ENCODE measurements at regions not wholly inside any gene's neighbourhood (a gene's known extent, or its start where the extent isn't known, plus 50 kb on each side); places are given as distances from the start of the nearest gene placed in this dataset.

DNA sequence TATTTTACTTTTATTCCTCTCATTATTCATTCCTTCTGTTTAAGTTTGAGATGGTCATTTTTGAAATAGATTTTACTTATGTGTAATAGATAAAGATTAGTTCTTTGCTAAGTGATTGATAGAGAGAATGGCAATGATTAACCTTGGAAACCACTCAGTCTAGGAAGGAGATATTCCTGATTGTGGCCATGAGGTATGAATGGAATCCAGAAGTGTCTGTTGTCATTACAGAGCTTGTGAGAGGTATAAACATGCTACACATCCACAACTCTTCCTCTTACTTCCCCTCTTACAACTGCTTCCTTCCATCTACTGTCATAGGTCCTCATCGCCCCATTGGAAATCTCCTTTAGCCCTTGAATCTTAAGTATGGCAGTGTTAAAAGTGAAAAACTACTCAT lies 988.8 kb upstream of the B3GALT2 start:
- ChIA-PET POLR2A (no interaction called here), CTCF (no interaction called here)
- Mint-ChIP-seq H3K36me3 (ENCODE audit: low read depth) (no peaks in the 10 kb centered on the region), H3K27me3 (peaks cover 6% of the 10 kb centered on the region), H3K4me3 (no peak overlapping the region), H3K27ac (no peak overlapping the region), H3K9me3 (no peaks in the 10 kb centered on the region), H3K4me1 (no peaks in the 10 kb centered on the region)
- DNase-seq = no peak
- intact Hi-C loops (cut with micrococcal nuclease) = no loop called here
- TF ChIP-seq, protein P1, sequence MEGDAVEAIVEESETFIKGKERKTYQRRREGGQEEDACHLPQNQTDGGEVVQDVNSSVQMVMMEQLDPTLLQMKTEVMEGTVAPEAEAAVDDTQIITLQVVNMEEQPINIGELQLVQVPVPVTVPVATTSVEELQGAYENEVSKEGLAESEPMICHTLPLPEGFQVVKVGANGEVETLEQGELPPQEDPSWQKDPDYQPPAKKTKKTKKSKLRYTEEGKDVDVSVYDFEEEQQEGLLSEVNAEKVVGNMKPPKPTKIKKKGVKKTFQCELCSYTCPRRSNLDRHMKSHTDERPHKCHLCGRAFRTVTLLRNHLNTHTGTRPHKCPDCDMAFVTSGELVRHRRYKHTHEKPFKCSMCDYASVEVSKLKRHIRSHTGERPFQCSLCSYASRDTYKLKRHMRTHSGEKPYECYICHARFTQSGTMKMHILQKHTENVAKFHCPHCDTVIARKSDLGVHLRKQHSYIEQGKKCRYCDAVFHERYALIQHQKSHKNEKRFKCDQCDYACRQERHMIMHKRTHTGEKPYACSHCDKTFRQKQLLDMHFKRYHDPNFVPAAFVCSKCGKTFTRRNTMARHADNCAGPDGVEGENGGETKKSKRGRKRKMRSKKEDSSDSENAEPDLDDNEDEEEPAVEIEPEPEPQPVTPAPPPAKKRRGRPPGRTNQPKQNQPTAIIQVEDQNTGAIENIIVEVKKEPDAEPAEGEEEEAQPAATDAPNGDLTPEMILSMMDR (IDR thresholded peaks at IDR 0.05) = no peak
- ATAC-seq (ENCODE audit: low read depth) = no peak

DNA sequence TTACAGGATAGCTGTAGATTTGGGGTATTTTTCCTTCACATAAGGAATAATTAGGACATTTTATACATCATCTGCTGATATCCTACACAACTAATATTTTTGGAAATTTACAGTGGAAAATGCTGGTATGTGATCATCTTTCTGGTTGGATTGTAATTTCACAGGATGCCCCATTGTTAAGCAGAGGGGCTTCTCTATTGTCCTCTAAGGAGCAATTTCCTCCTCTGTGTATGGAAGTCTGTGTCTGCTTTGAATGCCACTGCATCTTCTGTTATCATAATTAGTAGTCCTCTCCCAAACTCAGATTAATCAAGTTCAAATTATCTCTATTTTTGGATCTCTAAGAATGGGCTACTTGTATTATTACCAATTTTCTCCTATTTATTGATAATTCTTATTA lies 988.1 kb upstream of the B3GALT2 start:
- intact Hi-C loops (cut with micrococcal nuclease) = no loop called here
- ChIA-PET CTCF (no interaction called here), POLR2A (no interaction called here)
- ATAC-seq (ENCODE audit: low read depth) (no peak), DNase-seq (no peak)
- H3K4me3 Mint-ChIP-seq = no peak overlapping the region
- no peak overlapping the region for H3K27ac Mint-ChIP-seq
- H3K36me3 Mint-ChIP-seq (ENCODE audit: low read depth) = no peaks in the 10 kb centered on the region
- TF ChIP-seq, protein P1 (IDR thresholded peaks at IDR 0.05) = no peak
- peaks cover 1% of the 10 kb centered on the region for H3K27me3 Mint-ChIP-seq
- no peaks in the 10 kb centered on the region for H3K9me3 Mint-ChIP-seq
- no peaks in the 10 kb centered on the region for H3K4me1 Mint-ChIP-seq

DNA sequence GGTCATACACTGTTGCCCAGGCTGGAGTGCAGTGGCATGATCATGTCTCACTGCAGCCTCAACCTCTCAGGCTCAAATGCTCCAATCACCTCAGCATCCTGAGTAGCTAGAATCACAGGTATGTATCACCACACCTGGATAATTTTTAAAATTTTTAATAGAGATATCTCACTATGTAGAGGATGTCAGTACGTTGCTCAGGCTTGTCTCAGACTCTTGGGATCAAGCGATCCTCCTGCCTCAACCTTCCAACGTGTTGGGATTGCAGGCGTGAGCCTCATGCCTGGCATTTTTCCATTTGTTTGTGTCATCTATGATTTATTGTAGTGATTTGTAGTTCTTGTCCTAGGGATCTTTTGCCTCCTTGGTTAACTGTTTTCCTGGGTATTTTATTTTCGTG lies 985.2 kb upstream of the B3GALT2 start:
- Mint-ChIP-seq H3K27ac (no peak overlapping the region), H3K36me3 (ENCODE audit: low read depth) (no peaks in the 10 kb centered on the region), H3K4me1 (no peaks in the 10 kb centered on the region), H3K27me3 (no peaks in the 10 kb centered on the region), H3K9me3 (no peaks in the 10 kb centered on the region), H3K4me3 (no peak overlapping the region)
- POLR2A ChIA-PET = no interaction called here
- intact Hi-C loops (cut with micrococcal nuclease) = no loop called here
- ATAC-seq (ENCODE audit: low read depth) = no peak
- CTCF ChIA-PET = no interaction called here
- TF ChIP-seq, protein P1 (IDR thresholded peaks at IDR 0.05) = no peak
- DNase-seq = no peak

DNA sequence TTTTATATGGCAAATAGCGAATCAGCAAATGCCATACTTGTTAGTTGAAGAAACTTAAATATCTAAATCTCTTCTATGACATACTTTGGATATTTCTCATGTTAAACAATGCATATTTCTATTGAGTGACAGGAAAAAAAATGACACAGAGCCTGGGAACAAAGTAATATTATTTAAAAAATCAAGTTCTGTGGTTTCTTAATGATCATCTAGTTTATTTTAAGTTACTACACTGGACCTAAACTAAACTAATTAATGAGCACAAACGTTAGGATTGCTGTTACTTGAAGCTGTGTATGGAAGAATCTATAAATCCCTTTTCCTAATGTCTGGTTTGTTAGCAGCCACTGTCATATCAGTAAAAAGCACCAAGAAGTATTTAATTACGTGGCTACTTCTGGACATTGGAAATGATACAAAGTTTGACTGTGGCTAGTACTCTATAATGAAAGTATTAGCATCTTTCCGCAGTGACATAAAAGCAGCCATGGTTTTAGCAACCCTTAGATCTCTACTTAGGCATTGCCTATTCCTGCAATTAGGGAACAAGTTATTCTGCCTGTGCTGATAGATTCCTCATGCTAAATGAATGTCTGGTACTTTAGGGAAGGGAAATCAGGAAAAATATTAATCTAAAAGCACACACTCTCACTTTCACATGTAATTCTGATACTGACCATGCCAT lies 981.7 kb upstream of the B3GALT2 start:
- Mint-ChIP-seq H3K4me1 (no peaks in the 10 kb centered on the region), H3K27me3 (no peaks in the 10 kb centered on the region), H3K4me3 (no peak overlapping the region), H3K36me3 (ENCODE audit: low read depth) (no peaks in the 10 kb centered on the region), H3K9me3 (no peaks in the 10 kb centered on the region), H3K27ac (no peak overlapping the region)
- intact Hi-C loops (cut with micrococcal nuclease) = no loop called here
- ChIA-PET POLR2A (no interaction called here), CTCF (no interaction called here)
- DNase-seq = no peak
- TF ChIP-seq, protein P1 (IDR thresholded peaks at IDR 0.05) = no peak
- no peak for ATAC-seq (ENCODE audit: low read depth)

DNA sequence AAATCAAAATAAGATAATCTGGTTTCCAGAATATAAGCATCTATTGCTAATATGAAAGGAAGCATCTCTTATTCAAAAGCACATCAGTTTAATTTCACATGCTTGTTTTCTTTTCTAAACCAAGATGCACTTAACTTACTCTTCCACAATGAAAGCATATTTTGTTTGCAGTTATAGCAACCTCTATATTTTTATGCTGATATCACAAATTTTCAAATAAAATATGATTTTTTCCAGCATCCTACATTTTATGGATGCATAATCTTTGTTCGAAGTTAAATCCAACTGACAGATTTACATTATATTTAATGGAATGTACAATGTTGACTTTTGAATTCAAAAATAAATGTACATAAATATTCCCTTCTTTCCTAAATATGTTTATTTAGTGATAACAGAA lies 978.3 kb upstream of the B3GALT2 start:
- Mint-ChIP-seq H3K27ac (no peak overlapping the region), H3K4me1 (no peaks in the 10 kb centered on the region), H3K36me3 (ENCODE audit: low read depth) (no peaks in the 10 kb centered on the region), H3K9me3 (no peaks in the 10 kb centered on the region), H3K4me3 (no peak overlapping the region), H3K27me3 (no peaks in the 10 kb centered on the region)
- ChIA-PET POLR2A (no interaction called here), CTCF (no interaction called here)
- ATAC-seq (ENCODE audit: low read depth) (no peak), DNase-seq (no peak)
- TF ChIP-seq, protein P1 (IDR thresholded peaks at IDR 0.05) = no peak
- intact Hi-C loops (cut with micrococcal nuclease) = no loop called here
